GM18909 (cell line): ENCODE measurements at regions not wholly inside any gene's neighbourhood (a gene's known extent, or its start where the extent isn't known, plus 50 kb on each side); places are given as distances from the start of the nearest gene placed in this dataset.

ENCODE experiments used
- ATAC-seq: cut with Tn5 transposase; IDR thresholded peaks from one replicate; pipeline ENCODE4 v1.9.1; 2021; ENCODE audit warnings: mild to moderate bottlenecking; ENCODE audit not compliant: unreplicated experiment, poor library complexity

DNA sequence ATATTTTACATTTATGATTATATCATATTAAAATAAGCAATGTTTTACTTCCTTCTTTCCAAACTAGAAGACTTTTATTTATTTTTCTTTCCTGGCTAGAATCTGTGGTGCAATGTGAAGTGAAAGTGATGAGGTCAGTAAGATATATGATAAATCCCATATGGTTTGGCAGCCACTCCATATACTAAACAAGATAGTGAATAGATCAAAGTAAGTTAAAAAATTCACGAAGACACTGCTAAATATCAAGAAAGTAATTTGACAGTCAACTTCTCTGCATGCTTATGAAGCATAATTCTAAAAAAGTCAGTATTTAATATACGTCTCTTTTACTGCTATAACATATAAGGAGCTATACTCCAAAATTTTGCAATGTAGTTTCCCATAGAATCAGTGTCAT is 972.8 kb downstream of the DTWD2 start:
- ATAC-seq = no peak

DNA sequence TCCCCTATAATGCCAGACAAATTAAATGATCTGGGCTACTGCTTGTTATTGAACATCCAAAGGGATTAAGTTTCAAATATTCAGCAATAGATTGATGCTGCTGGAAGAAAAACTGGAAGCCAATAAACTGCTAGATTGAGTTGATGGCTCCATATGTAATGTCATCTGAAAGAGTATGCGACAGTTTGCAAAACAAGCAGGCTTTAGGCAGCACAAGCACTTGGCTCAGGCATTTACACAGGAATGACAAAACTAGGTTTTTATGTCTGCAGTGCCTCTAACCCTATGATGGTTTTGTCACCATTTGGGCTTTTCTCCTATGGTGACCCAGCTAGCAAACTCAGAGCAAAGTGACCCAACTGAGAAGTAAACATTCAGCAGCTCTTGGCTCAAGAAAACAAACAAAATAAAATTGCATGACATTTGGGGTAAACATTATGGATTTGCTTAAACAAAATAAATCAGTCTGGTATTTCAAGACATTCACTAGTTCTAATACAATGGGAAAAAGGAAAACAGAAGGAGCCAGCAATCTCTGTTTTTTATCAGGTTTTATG is 978.5 kb downstream of the DTWD2 start:
- no peak for ATAC-seq

- ATAC-seq = no peak
Measured at GRCh38 chr5:118008779-118009178, 979.6 kb downstream of the DTWD2 start.

DNA sequence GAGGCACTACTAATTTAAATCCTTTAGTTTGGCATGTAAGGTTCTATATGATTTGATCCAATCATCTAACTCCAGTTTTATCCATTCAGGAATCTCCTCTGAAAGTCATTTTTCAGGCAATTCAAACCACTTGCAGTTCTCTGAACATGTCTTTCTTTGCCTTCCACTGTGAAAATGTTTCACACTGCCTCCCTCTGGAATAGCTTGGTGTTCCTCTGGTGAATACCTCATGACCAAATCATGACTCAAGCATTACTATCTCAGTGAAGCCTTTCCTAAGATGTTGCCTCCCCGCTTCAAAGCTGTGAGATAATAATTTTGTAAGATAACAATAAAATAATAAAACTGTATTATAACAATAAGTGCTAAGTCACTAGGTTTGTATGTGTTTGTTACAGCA is 981.1 kb downstream of the DTWD2 start:
- no peak for ATAC-seq

DNA sequence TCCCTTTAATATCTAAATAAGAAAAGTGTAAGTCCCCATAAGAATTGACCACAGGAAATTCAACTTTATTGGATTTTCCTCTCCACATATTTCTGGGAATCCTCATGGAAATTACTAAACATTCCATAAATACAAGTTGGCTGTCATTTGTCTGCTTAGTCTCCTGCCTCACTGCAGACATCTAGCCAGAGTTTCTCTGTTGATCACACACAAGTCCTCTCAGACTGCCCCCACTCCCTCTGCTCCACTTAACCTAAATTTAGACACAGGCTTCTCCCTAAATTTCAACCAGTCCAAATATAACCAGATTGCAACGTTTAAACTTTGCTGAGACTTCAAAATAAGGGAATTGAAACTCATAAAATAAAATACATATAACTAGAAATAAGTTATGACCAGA is 982.1 kb downstream of the DTWD2 start:
- no peak for ATAC-seq

DNA sequence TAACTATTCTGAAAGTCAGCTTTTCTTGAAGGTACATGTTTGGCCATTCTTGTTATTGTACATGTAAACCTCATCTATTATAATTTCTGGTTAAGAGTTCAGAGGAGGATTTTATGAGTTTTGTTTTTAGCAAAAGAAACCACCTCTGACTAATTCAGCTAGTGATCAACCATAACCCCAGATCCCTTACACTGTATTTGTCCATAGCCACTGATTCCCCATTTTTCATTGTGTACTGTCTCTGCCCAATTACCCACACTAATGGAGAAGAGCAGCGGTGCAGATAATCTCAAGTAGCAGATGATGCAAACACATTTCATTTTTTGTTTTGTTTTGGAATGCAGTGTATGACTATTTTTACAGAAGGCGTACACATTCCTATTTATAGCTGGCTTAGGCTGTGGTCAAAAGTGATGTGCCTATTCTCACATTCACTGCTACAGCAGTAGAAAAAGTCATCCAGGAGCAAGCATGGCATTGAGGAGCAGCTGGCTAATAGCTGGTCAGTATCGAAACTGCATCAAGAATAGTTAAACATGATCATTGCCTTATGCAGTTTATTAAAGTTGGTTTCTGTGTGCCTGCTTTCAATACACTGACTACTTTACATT is 988.3 kb downstream of the DTWD2 start:
- peak; percentile 64 for ATAC-seq

DNA sequence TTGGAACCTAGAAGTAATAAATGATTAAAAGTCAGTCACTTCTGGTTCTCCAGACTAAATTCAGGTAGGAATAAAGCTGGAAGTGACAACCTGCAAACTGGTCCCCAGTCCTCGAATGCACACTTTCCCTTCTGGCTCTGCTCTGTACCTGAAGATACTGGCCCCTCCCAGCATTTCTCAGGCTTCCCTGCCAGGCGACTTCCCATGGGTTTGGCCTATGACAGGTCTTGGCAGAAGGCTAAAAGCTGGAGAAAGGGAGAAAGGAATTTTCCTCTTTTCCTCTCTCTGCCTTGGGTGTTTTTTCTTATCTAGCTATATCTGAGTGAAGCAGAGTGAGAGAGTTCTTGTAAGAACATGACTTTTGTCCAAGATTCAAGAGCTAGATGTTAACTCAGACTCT is 1005.7 kb downstream of the DTWD2 start:
- ATAC-seq = no peak

GRCh38 chr5:117973785-117974184 is 1014.6 kb downstream of the DTWD2 start:
- ATAC-seq = no peak

- ATAC-seq = no peak
Measured at GRCh38 chr5:117955831-117956230, 1032.5 kb downstream of the DTWD2 start.

DNA sequence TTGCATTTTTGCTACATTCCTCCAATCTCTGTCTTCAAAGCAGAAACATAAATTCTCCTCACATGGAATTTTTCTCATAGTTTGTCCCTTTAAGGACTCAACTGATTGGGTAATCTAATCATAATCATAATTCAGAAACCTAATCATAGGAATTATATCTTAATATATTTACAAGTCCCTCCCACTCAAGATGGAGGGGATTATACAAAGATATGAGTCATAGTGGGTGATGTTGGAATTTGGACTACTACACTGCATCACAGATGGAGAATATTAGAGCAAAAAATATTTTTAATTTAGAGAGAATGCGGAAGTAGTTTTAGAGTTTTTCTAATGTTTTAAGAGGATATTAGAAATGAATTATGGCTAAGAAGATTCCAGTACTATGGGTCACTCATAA is 1034.0 kb downstream of the DTWD2 start:
- ATAC-seq = no peak

GRCh38 chr5:117953272-117953671 is 1035.1 kb downstream of the DTWD2 start:
- no peak for ATAC-seq

GRCh38 chr5:117947836-117948235 is 1040.5 kb downstream of the DTWD2 start:
- no peak for ATAC-seq

DNA sequence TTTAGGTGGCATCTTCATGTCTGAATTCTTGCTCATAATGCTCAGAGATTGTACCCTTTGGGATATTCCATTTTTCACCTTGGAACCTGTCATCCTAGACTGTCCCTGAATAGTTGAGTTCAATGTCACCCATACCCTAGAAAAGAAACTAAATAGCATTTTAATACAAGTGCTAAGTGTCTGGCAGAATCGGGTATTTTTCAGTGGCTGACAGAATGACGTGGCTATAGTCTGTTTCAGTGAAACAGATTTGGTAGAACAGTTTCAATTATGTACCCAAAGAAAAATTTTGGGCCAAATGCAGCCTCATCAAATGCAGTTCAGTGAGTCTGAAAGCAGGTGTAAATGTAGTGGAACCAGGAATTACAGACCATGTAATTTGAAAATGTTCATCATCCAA is 1041.2 kb downstream of the DTWD2 start:
- ATAC-seq = no peak

DNA sequence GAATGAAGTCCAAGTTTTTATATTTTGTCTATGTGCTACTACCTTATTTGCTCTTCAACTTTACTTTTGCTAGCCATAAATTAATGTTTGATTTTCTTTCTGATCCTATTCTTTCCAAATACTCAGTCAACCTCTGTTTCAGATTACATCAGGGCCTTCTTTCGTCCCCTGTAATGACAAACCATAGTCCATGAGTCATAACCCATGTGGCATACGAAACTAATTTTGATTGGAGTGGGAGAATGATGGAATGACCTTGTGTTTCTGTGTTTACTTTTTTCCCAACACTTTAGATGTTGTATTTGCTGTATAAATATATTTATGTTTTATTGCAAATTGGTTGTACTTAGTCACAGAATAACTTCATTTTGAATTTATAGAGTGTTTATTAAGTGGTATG is 1043.1 kb downstream of the DTWD2 start:
- no peak for ATAC-seq

DNA sequence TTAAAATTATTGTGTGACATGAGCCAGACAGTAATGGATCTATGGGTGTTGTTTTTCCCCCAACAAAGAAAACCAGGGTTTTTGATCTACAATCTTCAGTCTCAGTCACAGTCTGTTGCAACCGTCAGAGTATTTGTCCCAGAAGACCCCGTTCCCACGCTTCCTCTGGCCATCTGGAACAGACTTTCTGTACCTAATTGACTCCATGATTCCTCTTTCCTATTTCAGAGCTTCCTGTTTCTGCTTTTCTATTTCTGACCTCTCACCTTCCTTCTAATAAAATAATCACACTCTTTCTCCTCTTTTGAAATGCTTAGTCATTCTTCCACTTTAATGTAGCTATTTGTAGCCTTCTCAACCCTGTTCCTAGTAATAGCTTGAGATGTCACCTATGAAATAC is 1044.8 kb downstream of the DTWD2 start:
- no peak for ATAC-seq

GRCh38 chr5:117942861-117943519 is 1045.4 kb downstream of the DTWD2 start:
- no peak for ATAC-seq

- ATAC-seq = no peak
Measured at GRCh38 chr5:117893211-117893610, 1095.1 kb downstream of the DTWD2 start.

DNA sequence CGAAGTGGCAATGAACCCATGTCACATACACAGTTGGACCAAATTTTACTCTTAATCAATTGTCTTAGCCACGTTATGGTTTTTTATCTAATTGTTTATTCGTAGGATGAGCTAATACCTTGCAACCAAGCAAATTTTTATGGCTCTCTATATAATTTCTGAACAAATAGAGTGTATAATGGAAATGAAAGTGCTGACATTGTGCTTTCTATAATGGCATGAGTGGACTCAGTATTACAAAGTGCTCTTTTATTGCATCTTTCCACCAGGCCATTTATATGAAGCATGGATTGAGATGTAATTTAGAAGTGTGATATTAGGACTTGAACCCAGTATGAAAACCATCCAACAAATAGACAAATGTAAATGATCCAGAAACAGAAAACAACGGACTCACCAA is 1096.0 kb downstream of the DTWD2 start:
- ATAC-seq = no peak

GRCh38 chr5:117889596-117889995 is 1098.8 kb downstream of the DTWD2 start:
- ATAC-seq = no peak

- ATAC-seq = peak; percentile 91
Measured at GRCh38 chr5:117888688-117889087, 1099.7 kb downstream of the DTWD2 start.

DNA sequence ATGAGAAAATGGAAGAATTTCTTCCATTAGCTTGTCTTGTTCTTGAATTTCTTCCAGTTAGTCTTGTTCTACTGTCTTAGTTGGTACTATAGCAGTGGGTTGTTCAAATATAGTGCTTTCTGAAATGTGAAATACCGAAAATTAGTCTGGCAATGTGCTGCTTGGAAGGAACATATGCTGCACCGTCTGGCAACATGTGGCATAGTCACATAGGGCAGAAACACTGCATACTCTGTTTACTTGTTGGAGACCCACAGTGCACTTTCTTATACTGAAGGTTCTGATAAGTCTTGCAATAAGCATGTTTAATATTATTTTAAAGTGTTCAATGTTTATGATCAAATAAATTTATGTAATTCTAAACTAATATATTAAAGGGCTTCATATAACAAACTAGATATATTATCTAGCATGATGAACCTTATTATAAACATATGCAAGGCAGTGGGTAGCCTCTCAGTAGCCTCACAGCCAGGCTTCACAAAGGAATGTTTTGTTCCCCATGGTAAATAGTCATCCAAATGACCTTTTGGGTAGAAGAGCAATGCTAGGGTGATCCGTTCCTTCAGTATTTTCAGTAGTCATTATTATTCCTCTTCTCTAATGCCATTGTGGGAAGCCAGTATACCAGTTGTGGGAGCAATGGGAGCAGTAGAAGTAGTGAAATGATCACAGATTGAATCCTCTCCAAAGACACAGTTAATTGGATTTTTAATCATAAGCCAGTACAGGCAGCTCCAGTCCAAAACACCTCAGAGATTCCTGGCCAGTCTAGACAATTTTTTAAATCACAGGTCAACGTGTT is 1106.7 kb downstream of the DTWD2 start:
- ATAC-seq = no peak
